ENCODE measurements at regions not wholly inside any gene's neighbourhood (a gene's known extent, or its start where the extent isn't known, plus 50 kb on each side); places are given as distances from the start of the nearest gene placed in this dataset.

- DNase-seq: peak; percentile 39
Observed at GRCh38 chr14:96143906-96144305, 60.7 kb upstream of the BDKRB2 start.

GRCh38 chr14:96145116-96145864 lies 59.3 kb upstream of the BDKRB2 start:
- peak; percentile 86 for DNase-seq

- DNase-seq: peak; percentile 75
Observed at GRCh38 chr14:96146131-96146771, 58.4 kb upstream of the BDKRB2 start.

- DNase-seq: no peak
Observed at GRCh38 chr14:96148631-96149030, 56.0 kb upstream of the BDKRB2 start.

GRCh38 chr14:96149131-96149530 lies 55.5 kb upstream of the BDKRB2 start:
- DNase-seq: no peak

- DNase-seq: no peak
Observed at GRCh38 chr14:96150214-96150613, 54.4 kb upstream of the BDKRB2 start.

GRCh38 chr14:96151242-96151641 lies 53.4 kb upstream of the BDKRB2 start:
- DNase-seq: no peak

- DNase-seq: no peak
Observed at GRCh38 chr14:96153003-96153402, 51.6 kb upstream of the BDKRB2 start.

Data from EL (cell line).